Brain microvascular endothelial cell (primary cell): ENCODE measurements at regions not wholly inside any gene's neighbourhood (a gene's known extent, or its start where the extent isn't known, plus 50 kb on each side); places are given as distances from the start of the nearest gene placed in this dataset.

ENCODE experiments used
- DNase-seq: peaks from one replicate; pipeline ENCODE4 v3.0.0-alpha.2; 2020
- H3K27ac ChIP-seq: fragments of 250-450 bp; sonication (Bioruptor Pico); 2 replicates; pipeline ENCODE4 v1.5.1; 2020; ENCODE audit warnings: mild to moderate bottlenecking, moderate library complexity
- H3K27me3 ChIP-seq: fragments of 250-450 bp; sonication (Bioruptor Pico); replicated peaks from 2 replicates; pipeline ENCODE4 v1.5.1; 2020; ENCODE audit warnings: mild to moderate bottlenecking
- H3K36me3 ChIP-seq: fragments of 250-450 bp; sonication (Bioruptor Pico); replicated peaks from 2 replicates; pipeline ENCODE4 v1.5.1; 2020; ENCODE audit warnings: mild to moderate bottlenecking
- H3K4me3 ChIP-seq: 2 replicates; pipeline ENCODE4 v1.5.1; 2011; ENCODE audit warnings: low read depth, mild to moderate bottlenecking, control low read depth, low read length, moderate library complexity
- in situ Hi-C: cut with HindIII; loops from 2 replicates; pipeline ENCODE4 v1.10.0; 2017; ENCODE audit warnings: low sequenced_read_pairs, low pct_ligation_motif_present
- TF ChIP-seq, protein P1 (sequence below): IDR thresholded peaks from 2 replicates; pipeline ENCODE4 v1.5.1; 2011; ENCODE audit warnings: low read depth, mild to moderate bottlenecking, moderate library complexity, low read length, control low read depth, inconsistent platforms; ENCODE audit errors: missing control alignments

DNA sequence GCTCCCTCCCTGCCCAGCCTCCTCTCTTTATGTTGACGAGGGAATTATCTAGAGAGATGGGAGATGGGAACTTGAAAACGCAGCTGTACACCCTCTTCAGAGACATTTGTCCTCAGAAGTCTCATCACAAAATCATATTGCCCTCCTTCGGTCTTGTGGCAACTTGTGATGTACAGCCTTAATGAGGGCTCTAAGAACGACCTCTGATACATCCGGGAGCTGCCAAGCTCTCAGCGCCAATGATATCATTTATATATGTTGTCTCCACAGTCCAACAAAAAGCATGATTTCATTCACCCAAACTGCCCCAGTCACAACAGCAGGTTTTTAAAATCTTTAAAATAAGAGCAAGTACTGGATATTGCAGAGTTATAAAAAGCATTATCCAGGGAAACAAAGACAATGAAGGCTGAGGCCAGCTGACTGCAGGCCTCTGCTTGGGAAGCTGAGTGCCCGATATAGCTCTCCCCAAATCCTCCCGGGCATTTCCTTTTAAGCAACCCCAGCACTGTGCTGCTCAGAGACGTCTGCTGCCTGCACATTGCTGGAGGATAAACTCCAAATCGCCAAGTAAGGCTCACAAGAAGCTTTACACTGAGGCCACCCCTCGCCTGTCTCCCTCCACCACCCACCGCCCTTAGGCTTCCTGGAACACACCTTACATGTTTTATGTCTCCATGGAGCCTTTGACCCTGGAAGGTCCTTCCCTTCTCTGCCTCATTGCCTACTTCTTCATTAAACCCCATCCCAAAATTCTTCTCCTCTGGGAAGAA lies 236.1 kb downstream of the C1orf94 start:
- no peak overlapping the region for H3K27ac ChIP-seq
- TF ChIP-seq, protein P1, sequence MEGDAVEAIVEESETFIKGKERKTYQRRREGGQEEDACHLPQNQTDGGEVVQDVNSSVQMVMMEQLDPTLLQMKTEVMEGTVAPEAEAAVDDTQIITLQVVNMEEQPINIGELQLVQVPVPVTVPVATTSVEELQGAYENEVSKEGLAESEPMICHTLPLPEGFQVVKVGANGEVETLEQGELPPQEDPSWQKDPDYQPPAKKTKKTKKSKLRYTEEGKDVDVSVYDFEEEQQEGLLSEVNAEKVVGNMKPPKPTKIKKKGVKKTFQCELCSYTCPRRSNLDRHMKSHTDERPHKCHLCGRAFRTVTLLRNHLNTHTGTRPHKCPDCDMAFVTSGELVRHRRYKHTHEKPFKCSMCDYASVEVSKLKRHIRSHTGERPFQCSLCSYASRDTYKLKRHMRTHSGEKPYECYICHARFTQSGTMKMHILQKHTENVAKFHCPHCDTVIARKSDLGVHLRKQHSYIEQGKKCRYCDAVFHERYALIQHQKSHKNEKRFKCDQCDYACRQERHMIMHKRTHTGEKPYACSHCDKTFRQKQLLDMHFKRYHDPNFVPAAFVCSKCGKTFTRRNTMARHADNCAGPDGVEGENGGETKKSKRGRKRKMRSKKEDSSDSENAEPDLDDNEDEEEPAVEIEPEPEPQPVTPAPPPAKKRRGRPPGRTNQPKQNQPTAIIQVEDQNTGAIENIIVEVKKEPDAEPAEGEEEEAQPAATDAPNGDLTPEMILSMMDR = no peak
- H3K27me3 ChIP-seq = no peaks in the 10 kb centered on the region
- DNase-seq = no peak
- in situ Hi-C loops = no loop called here
- H3K36me3 ChIP-seq = no peaks in the 10 kb centered on the region
- H3K4me3 ChIP-seq = no peak overlapping the region

DNA sequence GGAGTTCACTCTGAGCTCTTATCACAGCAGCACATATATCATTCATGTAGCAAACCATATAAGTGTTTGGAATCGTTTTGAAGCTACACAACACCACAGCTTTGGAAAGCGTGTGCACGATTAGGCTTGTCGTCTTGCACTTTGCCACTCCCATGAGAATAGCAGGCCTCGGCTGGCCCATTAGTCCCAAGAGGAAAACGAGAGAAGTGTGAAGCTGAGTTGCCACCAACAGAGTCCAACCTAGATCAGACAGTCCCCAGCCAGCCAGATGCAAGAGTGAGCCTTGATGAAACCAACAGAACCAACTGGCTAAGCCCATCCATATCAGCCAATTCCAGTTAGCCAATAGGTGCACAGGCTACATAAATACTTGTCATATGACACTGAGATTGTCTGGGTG lies 238.4 kb downstream of the C1orf94 start:
- no peak for DNase-seq
- TF ChIP-seq, protein P1 = no peak
- no peak overlapping the region for H3K27ac ChIP-seq
- no peaks in the 10 kb centered on the region for H3K27me3 ChIP-seq
- in situ Hi-C loops = no loop called here
- H3K36me3 ChIP-seq = no peaks in the 10 kb centered on the region
- no peak overlapping the region for H3K4me3 ChIP-seq

DNA sequence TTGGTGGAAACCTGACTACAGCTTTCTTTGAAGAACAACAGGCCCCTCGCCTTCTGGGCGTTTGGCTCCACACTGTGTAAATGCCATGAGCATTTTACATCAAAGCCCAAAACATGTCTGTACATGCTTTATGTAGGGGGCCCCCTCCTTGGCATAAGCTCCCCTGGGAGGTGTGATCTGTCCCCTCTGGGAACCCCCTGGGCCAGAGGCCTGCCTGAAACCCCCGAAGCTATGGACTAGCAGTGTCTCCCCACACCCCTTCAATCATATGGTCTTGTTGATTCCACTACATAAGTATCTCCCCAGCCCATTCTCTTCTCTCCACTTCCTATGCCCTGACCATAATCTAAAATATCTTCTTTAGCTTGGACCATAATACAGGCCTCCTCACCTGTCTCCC lies 241.5 kb downstream of the C1orf94 start:
- no peak for DNase-seq
- Histone ChIP-seq H3K27ac (no peak overlapping the region), H3K4me3 (no peak overlapping the region), H3K36me3 (no peaks in the 10 kb centered on the region), H3K27me3 (no peaks in the 10 kb centered on the region)
- TF ChIP-seq, protein P1 = no peak
- in situ Hi-C loops = no loop called here

DNA sequence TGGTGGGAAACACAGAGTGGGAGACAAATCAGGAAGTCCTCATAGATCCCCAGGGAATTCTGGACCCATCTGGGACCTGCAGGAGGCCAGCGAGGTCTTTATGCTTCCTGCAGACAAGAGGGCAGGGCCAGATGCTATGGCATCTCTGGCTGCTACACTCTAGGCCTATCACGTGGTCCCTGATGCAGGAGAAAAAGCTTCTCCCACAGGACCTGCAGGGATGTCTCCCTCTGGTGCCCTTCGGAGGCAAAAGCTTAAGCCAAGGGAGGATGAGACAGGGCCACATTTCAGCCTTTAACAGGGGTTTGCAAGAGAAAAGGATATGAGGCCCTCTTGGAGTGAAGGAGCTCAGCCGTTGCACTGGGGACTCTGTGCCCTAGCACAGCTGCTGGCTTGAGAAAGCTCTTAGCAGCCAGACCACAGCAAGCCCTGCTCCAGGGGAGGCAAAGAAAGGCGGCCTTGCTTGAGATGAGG lies 243.0 kb downstream of the C1orf94 start:
- Histone ChIP-seq H3K4me3 (no peak overlapping the region), H3K27ac (no peak overlapping the region), H3K27me3 (no peaks in the 10 kb centered on the region), H3K36me3 (no peaks in the 10 kb centered on the region)
- DNase-seq = no peak
- TF ChIP-seq, protein P1 = no peak
- in situ Hi-C loops = no loop called here

DNA sequence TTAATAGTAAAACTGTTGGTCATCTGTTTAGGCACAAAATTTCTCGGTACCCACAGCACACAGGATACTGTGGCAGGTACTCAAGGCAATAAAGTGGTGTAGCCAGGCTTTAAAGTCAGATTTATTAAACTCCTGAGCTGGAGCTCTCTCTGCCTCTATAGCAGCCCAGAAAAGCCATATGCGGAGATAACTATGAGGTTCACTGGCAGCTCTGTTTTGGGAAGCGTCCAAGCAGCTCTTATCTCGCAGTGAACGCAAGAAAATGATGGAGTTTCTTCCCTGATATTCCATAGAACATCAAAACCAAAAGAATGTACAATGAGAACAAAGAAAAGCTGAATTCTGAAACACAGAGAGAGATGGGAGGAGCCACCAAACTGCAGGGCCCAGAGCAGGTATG lies 248.3 kb downstream of the C1orf94 start:
- Histone ChIP-seq H3K27me3 (no peaks in the 10 kb centered on the region), H3K27ac (no peak overlapping the region), H3K4me3 (no peak overlapping the region), H3K36me3 (no peaks in the 10 kb centered on the region)
- DNase-seq = no peak
- in situ Hi-C loops = no loop called here
- TF ChIP-seq, protein P1 = no peak

DNA sequence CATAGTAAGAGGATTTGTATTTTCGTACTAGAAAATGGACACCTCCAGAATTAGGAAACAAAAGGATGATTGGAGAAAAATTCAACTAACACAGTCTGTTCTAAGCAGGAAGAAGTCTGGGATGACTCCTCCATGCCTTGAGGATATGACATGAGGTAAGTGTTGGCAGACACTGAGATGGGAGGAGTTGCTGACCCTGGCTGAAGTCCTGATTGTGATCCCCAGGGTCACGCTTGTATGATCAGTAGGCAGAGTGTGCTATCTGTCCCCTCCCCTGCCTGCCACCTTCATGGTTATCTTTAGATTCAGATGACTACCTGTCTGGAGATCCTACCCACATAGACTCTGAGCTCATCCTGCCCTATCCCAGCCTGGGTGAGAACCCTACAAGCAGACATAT lies 249.1 kb downstream of the C1orf94 start:
- TF ChIP-seq, protein P1 = no peak
- no peaks in the 10 kb centered on the region for H3K36me3 ChIP-seq
- H3K4me3 ChIP-seq = no peak overlapping the region
- no peak overlapping the region for H3K27ac ChIP-seq
- DNase-seq = no peak
- in situ Hi-C loops = no loop called here
- no peaks in the 10 kb centered on the region for H3K27me3 ChIP-seq
